Peyer's patch (tissue), 4 donors: ENCODE measurements at regions not wholly inside any gene's neighbourhood (a gene's known extent, or its start where the extent isn't known, plus 50 kb on each side); places are given as distances from the start of the nearest gene placed in this dataset.

Source experiments
- DNase-seq, 3 donors: peaks; one replicate each; pipeline ENCODE4 v3.0.0-alpha.2; 2017 to 2019
- H3K27ac ChIP-seq, 4 donors: fragments of 200-600 bp; sonication (generic); one replicate each; pipeline ENCODE4 v1.5.1; 2016 to 2019
- H3K27me3 ChIP-seq, 2 donors: fragments of 200-600 bp; sonication (generic); one replicate each; pipeline ENCODE4 v1.5.1; 2019
- H3K36me3 ChIP-seq, 3 donors: fragments of 200-600 bp; sonication (generic); one replicate each; pipeline ENCODE4 v1.5.1; 2016 to 2019
- H3K4me1 ChIP-seq, 4 donors: fragments of 200-600 bp; sonication (generic); one replicate each; pipeline ENCODE4 v1.5.1; 2016 to 2019
- H3K4me3 ChIP-seq, 4 donors: fragments of 200-600 bp; sonication (generic); 1 replicate in 3 of 4; 2 replicates in 1 of 4; pipeline ENCODE4 v1.5.1; 2016 to 2019; ENCODE audit warnings: mild to moderate bottlenecking in 1 of 4
- H3K9me3 ChIP-seq, 4 donors: fragments of 200-600 bp; sonication (generic); one replicate each; pipeline ENCODE4 v1.5.1; 2016 to 2019; ENCODE audit warnings: mild to moderate bottlenecking in 1 of 4
- POLR2A ChIP-seq, 2 donors: fragments of 450-650 bp; IDR thresholded peaks; one replicate each; pipeline ENCODE4 v1.5.1; 2017; ENCODE audit warnings: antibody characterized with exemption in 2 of 2, mild to moderate bottlenecking in 2 of 2, moderate library complexity in 2 of 2
- TF ChIP-seq, protein P1 (sequence below), 6 experiments: fragments of 450-650 bp in 4 of 6; fragments of 200-600 bp in 2 of 6; sonication (generic) in 1 of 6; IDR thresholded peaks; one replicate each; pipeline ENCODE4 v1.5.1; 2017 to 2019; ENCODE audit warnings: antibody characterized with exemption in 6 of 6, mild to moderate bottlenecking in 3 of 6, moderate library complexity in 1 of 6

DNA sequence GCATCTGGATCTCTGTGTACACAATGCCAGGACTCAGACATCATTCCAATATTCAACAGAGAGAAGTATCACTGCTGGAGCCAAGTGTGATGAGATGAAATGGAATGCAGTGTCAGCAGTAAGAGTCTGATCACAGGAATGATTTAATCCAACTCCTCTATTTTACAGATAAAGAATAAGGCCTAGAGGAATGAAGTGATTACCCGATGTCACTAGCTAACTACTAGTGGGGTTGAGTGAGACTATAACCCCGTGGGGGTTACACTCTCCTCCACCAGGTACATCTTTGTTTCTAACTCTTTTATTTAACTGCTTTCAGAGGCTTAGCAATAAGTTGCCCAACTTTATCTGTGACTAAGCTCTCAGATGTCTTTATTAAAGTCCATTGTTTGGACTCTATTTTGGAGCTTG is 94.2 kb upstream of the FAT3 start:
- TF ChIP-seq, protein P1, sequence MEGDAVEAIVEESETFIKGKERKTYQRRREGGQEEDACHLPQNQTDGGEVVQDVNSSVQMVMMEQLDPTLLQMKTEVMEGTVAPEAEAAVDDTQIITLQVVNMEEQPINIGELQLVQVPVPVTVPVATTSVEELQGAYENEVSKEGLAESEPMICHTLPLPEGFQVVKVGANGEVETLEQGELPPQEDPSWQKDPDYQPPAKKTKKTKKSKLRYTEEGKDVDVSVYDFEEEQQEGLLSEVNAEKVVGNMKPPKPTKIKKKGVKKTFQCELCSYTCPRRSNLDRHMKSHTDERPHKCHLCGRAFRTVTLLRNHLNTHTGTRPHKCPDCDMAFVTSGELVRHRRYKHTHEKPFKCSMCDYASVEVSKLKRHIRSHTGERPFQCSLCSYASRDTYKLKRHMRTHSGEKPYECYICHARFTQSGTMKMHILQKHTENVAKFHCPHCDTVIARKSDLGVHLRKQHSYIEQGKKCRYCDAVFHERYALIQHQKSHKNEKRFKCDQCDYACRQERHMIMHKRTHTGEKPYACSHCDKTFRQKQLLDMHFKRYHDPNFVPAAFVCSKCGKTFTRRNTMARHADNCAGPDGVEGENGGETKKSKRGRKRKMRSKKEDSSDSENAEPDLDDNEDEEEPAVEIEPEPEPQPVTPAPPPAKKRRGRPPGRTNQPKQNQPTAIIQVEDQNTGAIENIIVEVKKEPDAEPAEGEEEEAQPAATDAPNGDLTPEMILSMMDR (IDR thresholded peaks at IDR 0.05) = no peak
- TF ChIP-seq POLR2A (IDR thresholded peaks at IDR 0.05) = no peak
- Histone ChIP-seq H3K4me3 (no peak overlapping the region), H3K27ac (no peak overlapping the region), H3K9me3 (no peaks in the 10 kb centered on the region), H3K36me3 (no peaks in the 10 kb centered on the region), H3K4me1 (no peaks in the 10 kb centered on the region), H3K27me3 (no peaks in the 10 kb centered on the region)
- DNase-seq = no peak

DNA sequence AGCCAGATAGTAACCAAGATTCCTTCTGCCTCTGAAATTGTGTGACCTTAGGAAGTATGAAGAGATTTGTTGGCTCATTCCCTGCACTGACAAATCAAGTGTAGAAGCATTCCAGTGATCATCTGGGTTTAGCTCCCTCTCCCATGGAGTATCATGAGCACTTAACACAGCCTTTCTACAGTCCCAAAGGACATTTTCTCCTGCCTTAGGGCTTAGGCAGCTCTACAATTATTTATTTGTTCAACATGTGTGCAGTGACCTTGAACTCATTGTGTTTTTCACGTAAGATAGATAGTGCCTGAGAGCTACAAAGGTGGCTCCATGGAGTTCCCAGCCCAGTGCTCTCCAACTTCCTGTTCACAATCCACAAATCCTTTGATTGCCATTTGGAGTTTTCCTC is 94.8 kb upstream of the FAT3 start:
- TF ChIP-seq POLR2A (IDR thresholded peaks at IDR 0.05) = no peak
- TF ChIP-seq, protein P1 (IDR thresholded peaks at IDR 0.05) = no peak
- no peak overlapping the region for H3K4me3 ChIP-seq
- DNase-seq = no peak
- H3K9me3 ChIP-seq = no peaks in the 10 kb centered on the region
- no peaks in the 10 kb centered on the region for H3K36me3 ChIP-seq
- no peaks in the 10 kb centered on the region for H3K27me3 ChIP-seq
- no peaks in the 10 kb centered on the region for H3K4me1 ChIP-seq
- H3K27ac ChIP-seq = no peak overlapping the region

DNA sequence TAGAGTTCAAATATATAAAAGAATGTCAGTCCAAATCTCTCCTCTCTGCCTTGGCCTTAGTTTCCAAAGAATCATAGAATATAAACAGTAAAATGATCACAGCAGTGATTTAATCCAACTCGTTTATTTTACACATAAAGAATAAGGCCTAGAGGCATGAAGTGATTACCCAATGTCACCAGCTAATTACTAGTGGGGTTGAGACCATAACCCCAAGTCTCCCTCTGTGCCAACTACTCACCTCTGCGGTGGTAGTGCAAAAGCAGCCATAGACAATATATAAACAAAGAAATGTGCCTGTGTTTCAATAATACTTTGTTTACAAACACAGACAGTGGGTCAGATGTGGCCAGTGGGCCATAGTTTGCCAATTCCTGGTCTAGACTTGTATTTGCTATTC is 96.6 kb upstream of the FAT3 start:
- no peak overlapping the region for H3K27ac ChIP-seq
- TF ChIP-seq, protein P1 (IDR thresholded peaks at IDR 0.05) = no peak
- no peak for TF ChIP-seq POLR2A (IDR thresholded peaks at IDR 0.05)
- H3K9me3 ChIP-seq = no peaks in the 10 kb centered on the region
- H3K27me3 ChIP-seq = no peaks in the 10 kb centered on the region
- no peak for DNase-seq
- no peaks in the 10 kb centered on the region for H3K36me3 ChIP-seq
- H3K4me3 ChIP-seq = no peak overlapping the region
- no peaks in the 10 kb centered on the region for H3K4me1 ChIP-seq

DNA sequence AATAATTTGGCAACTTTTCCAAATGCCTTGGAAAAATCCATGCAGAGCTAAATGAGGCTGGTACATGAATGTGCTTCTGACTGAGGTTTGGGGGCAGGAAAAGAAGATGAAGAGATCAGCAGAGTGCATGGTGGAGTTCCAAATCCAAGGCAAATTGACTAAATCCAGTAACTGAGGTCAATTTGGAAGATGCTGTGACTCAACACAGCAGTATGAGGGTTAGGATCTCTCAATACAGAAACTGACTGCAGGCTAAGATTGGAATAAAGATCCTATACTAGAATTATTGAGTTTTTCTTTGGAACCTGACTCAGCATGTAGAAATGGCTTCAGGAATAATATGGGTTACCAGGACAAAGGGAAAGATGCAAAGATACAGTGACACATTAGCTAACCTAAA is 99.3 kb upstream of the FAT3 start:
- Histone ChIP-seq H3K36me3 (no peaks in the 10 kb centered on the region), H3K9me3 (no peaks in the 10 kb centered on the region), H3K4me3 (no peak overlapping the region), H3K4me1 (no peaks in the 10 kb centered on the region), H3K27me3 (no peaks in the 10 kb centered on the region), H3K27ac (no peak overlapping the region)
- TF ChIP-seq, protein P1 (IDR thresholded peaks at IDR 0.05) = no peak
- TF ChIP-seq POLR2A (IDR thresholded peaks at IDR 0.05) = no peak
- no peak for DNase-seq

DNA sequence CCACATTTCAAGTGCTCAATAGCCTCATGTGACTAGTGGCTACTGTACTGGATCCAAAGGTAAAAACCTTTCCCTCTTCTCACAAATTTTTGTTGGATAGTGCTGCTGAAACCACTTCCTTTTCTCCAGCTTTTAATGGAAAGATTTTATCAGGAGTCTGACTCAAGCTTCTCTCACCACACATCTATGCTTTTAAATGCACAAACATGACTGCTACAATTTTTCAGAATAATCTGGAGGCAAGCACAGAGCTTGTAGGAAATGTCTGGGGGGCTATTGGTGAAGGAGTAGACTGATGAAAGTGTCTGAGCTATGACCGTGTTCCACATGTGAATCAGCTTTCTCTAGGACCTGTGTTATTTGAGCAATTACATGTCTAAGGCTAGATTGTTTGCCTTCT is 101.1 kb upstream of the FAT3 start:
- Histone ChIP-seq H3K27me3 (no peaks in the 10 kb centered on the region), H3K27ac (no peak overlapping the region), H3K36me3 (no peaks in the 10 kb centered on the region), H3K9me3 (no peaks in the 10 kb centered on the region), H3K4me3 (no peak overlapping the region), H3K4me1 (no peaks in the 10 kb centered on the region)
- no peak for TF ChIP-seq POLR2A (IDR thresholded peaks at IDR 0.05)
- TF ChIP-seq, protein P1 (IDR thresholded peaks at IDR 0.05) = no peak
- DNase-seq = no peak

DNA sequence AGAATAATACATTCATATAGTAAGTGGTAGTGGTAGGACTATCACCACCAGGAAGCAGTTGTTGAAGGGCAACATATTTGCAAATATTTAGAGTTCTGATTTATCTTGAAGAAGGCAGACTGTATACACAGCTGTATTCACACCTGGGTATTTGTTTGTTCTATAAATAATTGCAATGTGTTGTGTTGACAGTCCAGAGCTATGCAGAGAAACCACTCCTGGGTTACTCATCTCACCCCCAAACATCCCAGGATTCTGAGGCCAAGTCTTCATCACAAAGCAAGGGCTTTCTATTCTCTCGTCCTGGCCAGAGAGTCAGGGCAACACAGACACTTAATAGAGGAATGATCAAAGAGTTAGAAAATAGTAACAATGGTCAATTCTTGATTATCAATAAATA is 102.1 kb upstream of the FAT3 start:
- Histone ChIP-seq H3K4me1 (no peaks in the 10 kb centered on the region), H3K9me3 (no peaks in the 10 kb centered on the region), H3K27me3 (no peaks in the 10 kb centered on the region), H3K4me3 (no peak overlapping the region), H3K36me3 (no peaks in the 10 kb centered on the region), H3K27ac (no peak overlapping the region)
- no peak for TF ChIP-seq POLR2A (IDR thresholded peaks at IDR 0.05)
- TF ChIP-seq, protein P1 (IDR thresholded peaks at IDR 0.05) = no peak
- no peak for DNase-seq
